IMR-90 (cell line): ENCODE measurements at regions not wholly inside any gene's neighbourhood (a gene's known extent, or its start where the extent isn't known, plus 50 kb on each side); places are given as distances from the start of the nearest gene placed in this dataset.

ENCODE experiments used
- ATAC-seq: fragments of 200-7000 bp; cut with Tn5 transposase; 2 replicates; pipeline ENCODE4 v1.9.1; 2020; ENCODE audit warnings: low read depth, mild to moderate bottlenecking, moderate library complexity
- BruUV-seq: library from RNA; stranded (reverse); fragments of 400-500 nt; replicated peaks from 2 replicates; lab custom pipeline; 2021; lab: Mats Ljungman, UMichigan
- CTCF ChIA-PET: fragments of 300-600 bp; formaldehyde crosslinking; extraction: SDS; loops from one replicate; lab custom pipeline; 2021; ENCODE audit warnings: antibody characterized with exemption; lab: Yijun Ruan, JAX
- POLR2A ChIA-PET: fragments of 300-600 bp; sonication (Branson Sonifier 250); formaldehyde crosslinking; loops from one replicate; lab custom pipeline; 2022; ENCODE audit warnings: antibody characterized with exemption; ENCODE audit not compliant: unreplicated experiment; lab: Charles Lee
- DNase-seq: peaks from one replicate; pipeline ENCODE4 v3.0.0; 2013
- H2AFZ ChIP-seq: replicated peaks from 2 replicates; pipeline ENCODE3; 2013; ENCODE audit warnings: low read length, mild to moderate bottlenecking; ENCODE audit not compliant: poor library complexity
- H2AK5ac ChIP-seq: 2 replicates; pipeline ENCODE4 v1.6.1; 2013; ENCODE audit warnings: low read depth, low read length, inconsistent platforms
- H2AK9ac ChIP-seq: replicated peaks from 2 replicates; pipeline ENCODE3; 2013; ENCODE audit warnings: mild to moderate bottlenecking, low read depth, low read length, moderate library complexity; ENCODE audit not compliant: poor library complexity
- H2BK120ac ChIP-seq: 2 replicates; pipeline ENCODE4 v1.6.1; 2013; ENCODE audit warnings: low read depth, low read length, inconsistent platforms
- H2BK15ac ChIP-seq: 3 replicates; pipeline ENCODE4 v1.6.1; 2013; ENCODE audit warnings: low read depth, low read length, inconsistent platforms
- H2BK20ac ChIP-seq: 2 replicates; pipeline ENCODE4 v1.6.1; 2013; ENCODE audit warnings: low read depth, mild to moderate bottlenecking, inconsistent platforms, low read length, moderate library complexity
- H2BK5ac ChIP-seq: 2 replicates; pipeline ENCODE4 v1.6.1; 2013; ENCODE audit warnings: mild to moderate bottlenecking, low read depth, low read length, inconsistent platforms; ENCODE audit not compliant: poor library complexity, severe bottlenecking
- H3K14ac ChIP-seq: replicated peaks from 2 replicates; pipeline ENCODE4 v1.6.1; 2013; ENCODE audit warnings: low read depth, low read length, inconsistent platforms
- H3K18ac ChIP-seq: 2 replicates; pipeline ENCODE4 v1.6.1; 2013; ENCODE audit warnings: low read depth, low read length, control low read depth
- H3K23ac ChIP-seq: 2 replicates; pipeline ENCODE4 v1.6.1; 2013; ENCODE audit warnings: low read depth, low read length, inconsistent platforms
- H3K27ac ChIP-seq: 2 replicates; pipeline ENCODE4 v1.5.1; 2013; ENCODE audit warnings: mild to moderate bottlenecking, control low read depth, low read length; ENCODE audit not compliant: insufficient read depth
- H3K27me3 ChIP-seq: 2 replicates; pipeline ENCODE4 v1.6.1; 2013; ENCODE audit warnings: low read length; ENCODE audit not compliant: control insufficient read depth, insufficient read depth
- H3K36me3 ChIP-seq: 2 replicates; pipeline ENCODE4 v1.6.1; 2013; ENCODE audit warnings: low read length, mixed read lengths; ENCODE audit not compliant: control insufficient read depth, insufficient read depth
- H3K4ac ChIP-seq: 2 replicates; pipeline ENCODE4 v1.6.1; 2013; ENCODE audit warnings: low read depth, low read length, inconsistent platforms
- H3K4me1 ChIP-seq: 2 replicates; pipeline ENCODE4 v1.6.1; 2013; ENCODE audit warnings: low read length, mixed read lengths; ENCODE audit not compliant: control insufficient read depth, insufficient read depth
- H3K4me2 ChIP-seq: 2 replicates; pipeline ENCODE4 v1.6.1; 2013; ENCODE audit warnings: low read depth, mild to moderate bottlenecking, control low read depth, low read length, moderate library complexity
- H3K4me3 ChIP-seq: 2 replicates; pipeline ENCODE4 v1.5.1; 2013; ENCODE audit warnings: low read depth, mild to moderate bottlenecking, control low read depth, low read length, moderate library complexity; ENCODE audit not compliant: insufficient read depth
- H3K56ac ChIP-seq: 2 replicates; pipeline ENCODE4 v1.6.1; 2013; ENCODE audit warnings: low read length, inconsistent platforms; ENCODE audit not compliant: insufficient read depth; ENCODE audit errors: extremely low read depth
- H3K79me1 ChIP-seq, 2 experiments: 2 replicates each; pipeline ENCODE4 v1.6.1; 2013; ENCODE audit warnings: low read length in 2 of 2, inconsistent platforms in 1 of 2, low read depth in 1 of 2
- H3K9ac ChIP-seq: 2 replicates; pipeline ENCODE4 v1.6.1; 2013; ENCODE audit warnings: low read depth, low read length, control low read depth
- H3K9me1 ChIP-seq: 2 replicates; pipeline ENCODE4 v1.6.1; 2013; ENCODE audit warnings: low read length, inconsistent platforms; ENCODE audit not compliant: insufficient read depth
- H3K9me3 ChIP-seq: 2 replicates; pipeline ENCODE4 v1.6.1; 2013; ENCODE audit warnings: low read length; ENCODE audit not compliant: control insufficient read depth, insufficient read depth
- H4K20me1 ChIP-seq: 2 replicates; pipeline ENCODE4 v1.6.1; 2013; ENCODE audit warnings: low read length, inconsistent platforms; ENCODE audit not compliant: insufficient read depth
- H4K5ac ChIP-seq: 2 replicates; pipeline ENCODE4 v1.6.1; 2013; ENCODE audit warnings: mild to moderate bottlenecking, low read depth, low read length, control low read depth
- H4K8ac ChIP-seq, 2 experiments: 2 replicates each; pipeline ENCODE4 v1.6.1; 2013; ENCODE audit warnings: low read depth in 2 of 2, low read length in 2 of 2, control low read depth in 1 of 2, inconsistent platforms in 1 of 2
- H4K91ac ChIP-seq: 2 replicates; pipeline ENCODE4 v1.6.1; 2013; ENCODE audit warnings: low read depth, low read length, inconsistent platforms; ENCODE audit not compliant: insufficient read depth
- BHLHE40 ChIP-seq: fragments of 150-350 bp; IDR thresholded peaks from 2 replicates; pipeline ENCODE4 v1.6.1; 2016; ENCODE audit warnings: mild to moderate bottlenecking, low read depth, low read length
- CEBPB ChIP-seq: IDR thresholded peaks from 2 replicates; pipeline ENCODE4 v1.6.1; 2012; ENCODE audit warnings: low read depth, low read length, improper control_type of control experiment
- CHD1 ChIP-seq: IDR thresholded peaks from 2 replicates; pipeline ENCODE4 v1.6.1; 2012; ENCODE audit warnings: low read depth, low read length, improper control_type of control experiment
- CTCF ChIP-seq: conservative IDR thresholded peaks from 2 replicates; pipeline ENCODE4 v1.5.1; 2012; ENCODE audit warnings: mild to moderate bottlenecking, low read depth, low read length, improper control_type of control experiment
- FOS ChIP-seq: fragments of 150-350 bp; IDR thresholded peaks from 2 replicates; pipeline ENCODE4 v1.6.1; 2016; ENCODE audit warnings: low read depth, low read length
- MAFK ChIP-seq: IDR thresholded peaks from 2 replicates; pipeline ENCODE4 v1.6.1; 2012; ENCODE audit warnings: low read depth, low read length, improper control_type of control experiment
- MAZ ChIP-seq: IDR thresholded peaks from 2 replicates; pipeline ENCODE4 v1.6.1; 2012; ENCODE audit warnings: low read depth, mild to moderate bottlenecking, low read length, improper control_type of control experiment, moderate library complexity, borderline replicate concordance
- MXI1 ChIP-seq: IDR thresholded peaks from 2 replicates; pipeline ENCODE4 v1.6.1; 2012; ENCODE audit warnings: low read depth, mild to moderate bottlenecking, low read length, moderate library complexity, borderline replicate concordance
- NFE2L2 ChIP-seq: fragments of 150-350 bp; IDR thresholded peaks from 2 replicates; pipeline ENCODE4 v1.6.1; 2016; ENCODE audit warnings: low read depth, mild to moderate bottlenecking, low read length
- POLR2A ChIP-seq: IDR thresholded peaks from 2 replicates; pipeline ENCODE4 v1.6.1; 2012; ENCODE audit warnings: mild to moderate bottlenecking, low read depth, low read length
- RAD21 ChIP-seq: IDR thresholded peaks from 2 replicates; pipeline ENCODE4 v1.6.1; 2012; ENCODE audit warnings: low read length, improper control_type of control experiment
- RCOR1 ChIP-seq: IDR thresholded peaks from 2 replicates; pipeline ENCODE4 v1.6.1; 2012; ENCODE audit warnings: mild to moderate bottlenecking, low read length, improper control_type of control experiment; ENCODE audit not compliant: insufficient replicate concordance
- RFX5 ChIP-seq: IDR thresholded peaks from 2 replicates; pipeline ENCODE4 v1.8.0; 2012; ENCODE audit warnings: low read depth, mild to moderate bottlenecking, low read length, moderate library complexity
- SMC3 ChIP-seq: fragments of 150-350 bp; IDR thresholded peaks from 2 replicates; pipeline ENCODE4 v1.6.1; 2016; ENCODE audit warnings: low read depth, mild to moderate bottlenecking, antibody characterized with exemption, low read length, moderate library complexity
- USF2 ChIP-seq: fragments of 150-350 bp; IDR thresholded peaks from 2 replicates; pipeline ENCODE4 v1.6.1; 2017; ENCODE audit warnings: mild to moderate bottlenecking, antibody characterized with exemption, low read length, low read depth
- WGBS, 2 experiments: methylation state at CpG; one replicate each; pipeline versions ENCODE4 v1.1.5 to v1.1.7; 2013; ENCODE audit warnings: missing lambda C conversion rate in 2 of 2; ENCODE audit not compliant: insufficient read length in 1 of 2; ENCODE audit errors: extremely low coverage in 2 of 2; 5-methylcytosine and 5-hydroxymethylcytosine counted together
- dilution Hi-C: fragments of 300-500 bp; cut with HindIII; formaldehyde crosslinking; loops from one replicate; pipeline ENCODE4 v1.14.3; 2018; ENCODE audit warnings: low sequenced_read_pairs; ENCODE audit not compliant: unreplicated experiment
- in situ Hi-C: fragments of 300-500 bp; cut with MboI; formaldehyde crosslinking; loops from 3 replicates; pipeline ENCODE4 v1.14.3; 2019; ENCODE audit warnings: low sequenced_read_pairs, inconsistent platforms, mixed read lengths
- intact Hi-C: fragments of 100-400 bp; cut with micrococcal nuclease; formaldehyde crosslinking; loops from 2 replicates; pipeline ENCODE4 v1.10.0; 2022
- TF ChIP-seq, protein P1 (sequence below): fragments of 150-350 bp; IDR thresholded peaks from 2 replicates; pipeline ENCODE4 v1.6.1; 2016; ENCODE audit warnings: low read depth, mild to moderate bottlenecking, low read length, moderate library complexity, borderline replicate concordance

- dilution Hi-C loops (no loop called here), in situ Hi-C loops (no loop called here), intact Hi-C loops (no loop called here)
- H3K4me2 ChIP-seq, result peak overlapping the region; percentile 36; the same call in 1 of the 2 replicates
- H3K4me3 ChIP-seq, result no peak overlapping the region
- no peak overlapping the region for H4K91ac ChIP-seq
- no CpG with 5 or more reads among the region's 3 CpGs for WGBS, 2 experiments
- H3K27me3 ChIP-seq, result no peaks in the 10 kb centered on the region
- H3K27ac ChIP-seq, result no peak overlapping the region
- no peaks in the 10 kb centered on the region for H3K36me3 ChIP-seq
- H3K56ac ChIP-seq, result no peak overlapping the region
- no peak overlapping the region for H2BK120ac ChIP-seq
- H4K5ac ChIP-seq, result no peak overlapping the region
- ChIA-PET POLR2A (no interaction called here), CTCF (no interaction called here)
- H3K9ac ChIP-seq, result no peak overlapping the region
- no peak overlapping the region for H3K4ac ChIP-seq
- no peak overlapping the region for H2BK20ac ChIP-seq
- no peaks in the 10 kb centered on the region for H3K9me1 ChIP-seq
- DNase-seq (no peak), ATAC-seq (no peak)
- H2BK5ac ChIP-seq, result no peak overlapping the region
- no peaks in the 10 kb centered on the region for H3K4me1 ChIP-seq
- no peaks in the 10 kb centered on the region for H4K20me1 ChIP-seq
- BruUV-seq, result no TSS peak
- no peak overlapping the region for H3K23ac ChIP-seq
- H2AK5ac ChIP-seq, result no peak overlapping the region
- H2AK9ac ChIP-seq, result no peak overlapping the region
- H3K79me1 ChIP-seq, result no peaks in the 10 kb centered on the region
- H2BK15ac ChIP-seq, result no peak overlapping the region
- H3K18ac ChIP-seq, result no peak overlapping the region; the same call in 1 of the 2 replicates
- no peak overlapping the region for H3K14ac ChIP-seq
- H4K8ac ChIP-seq, result no peak overlapping the region
- no peak for TF ChIP-seq BHLHE40
- TF ChIP-seq CTCF, result no peak
- no peak for TF ChIP-seq FOS
- TF ChIP-seq USF2, result no peak
- no peak for TF ChIP-seq CEBPB
- no peak for TF ChIP-seq NFE2L2
- no peak for TF ChIP-seq RAD21
- TF ChIP-seq, protein P1, sequence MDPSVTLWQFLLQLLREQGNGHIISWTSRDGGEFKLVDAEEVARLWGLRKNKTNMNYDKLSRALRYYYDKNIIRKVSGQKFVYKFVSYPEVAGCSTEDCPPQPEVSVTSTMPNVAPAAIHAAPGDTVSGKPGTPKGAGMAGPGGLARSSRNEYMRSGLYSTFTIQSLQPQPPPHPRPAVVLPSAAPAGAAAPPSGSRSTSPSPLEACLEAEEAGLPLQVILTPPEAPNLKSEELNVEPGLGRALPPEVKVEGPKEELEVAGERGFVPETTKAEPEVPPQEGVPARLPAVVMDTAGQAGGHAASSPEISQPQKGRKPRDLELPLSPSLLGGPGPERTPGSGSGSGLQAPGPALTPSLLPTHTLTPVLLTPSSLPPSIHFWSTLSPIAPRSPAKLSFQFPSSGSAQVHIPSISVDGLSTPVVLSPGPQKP, result no peak
- no peak for TF ChIP-seq RCOR1
- TF ChIP-seq CHD1, result no peak
- no peak for TF ChIP-seq MXI1
- TF ChIP-seq MAZ, result no peak
- no peak for TF ChIP-seq RFX5
- TF ChIP-seq POLR2A, result no peak
- TF ChIP-seq SMC3, result no peak
- TF ChIP-seq MAFK, result no peak
- no peak overlapping the region for H2AFZ ChIP-seq
- no peaks in the 10 kb centered on the region for H3K9me3 ChIP-seq
These were observed 745.6 kb upstream of the ZNF608 start for GRCh38 chr5:125491986-125492492.
